ENCODE measurements at regions not wholly inside any gene's neighbourhood (a gene's known extent, or its start where the extent isn't known, plus 50 kb on each side); places are given as distances from the start of the nearest gene placed in this dataset. TPM values are rescaled to one million over a fixed set of nuclear protein-coding genes. Genes with fewer than 3 reads are reported as not detected.

GRCh38 chr1:221791846-221792245, 50.0 kb upstream of the DUSP10 start:
- Histone ChIP-seq H3K27me3 (no peaks in the 10 kb centered on the region), H3K4me1 (no peaks in the 10 kb centered on the region), H3K27ac (no peak overlapping the region), H3K4me3 (no peak overlapping the region), H3K36me3 (no peaks in the 10 kb centered on the region), H3K9me3 (no peaks in the 10 kb centered on the region)
- intact Hi-C loops (cut with DNase I; ENCODE audit: low total_unique reads): no loop called here
- no peak for DNase-seq
- TF ChIP-seq POLR2A (IDR thresholded peaks at IDR 0.05) (no peak), CTCF (IDR thresholded peaks at IDR 0.05) (no peak)

Small RNA genes lying in the stretch of these regions (small RNA-seq; reads per million reads assigned to genes)
- not detected for gene RNU6-403P

All from uterus (tissue), 3 donors.